GM12865 (cell line): ENCODE measurements at regions not wholly inside any gene's neighbourhood (a gene's known extent, or its start where the extent isn't known, plus 50 kb on each side); places are given as distances from the start of the nearest gene placed in this dataset.

Source experiments
- DNase-seq: peaks from one replicate; pipeline ENCODE4 v3.0.0; 2010; ENCODE audit warnings: low read depth
- H3K4me3 ChIP-seq: 2 replicates; pipeline ENCODE4 v1.5.1; 2011; ENCODE audit warnings: mild to moderate bottlenecking, low read depth, low read length, control low read depth
- TF ChIP-seq, protein P1 (sequence below): IDR thresholded peaks from 2 replicates; pipeline ENCODE4 v1.5.1; 2011; ENCODE audit warnings: low read length, control low read depth, low read depth, inconsistent platforms; ENCODE audit not compliant: insufficient read depth; ENCODE audit errors: missing control alignments

- TF ChIP-seq, protein P1, sequence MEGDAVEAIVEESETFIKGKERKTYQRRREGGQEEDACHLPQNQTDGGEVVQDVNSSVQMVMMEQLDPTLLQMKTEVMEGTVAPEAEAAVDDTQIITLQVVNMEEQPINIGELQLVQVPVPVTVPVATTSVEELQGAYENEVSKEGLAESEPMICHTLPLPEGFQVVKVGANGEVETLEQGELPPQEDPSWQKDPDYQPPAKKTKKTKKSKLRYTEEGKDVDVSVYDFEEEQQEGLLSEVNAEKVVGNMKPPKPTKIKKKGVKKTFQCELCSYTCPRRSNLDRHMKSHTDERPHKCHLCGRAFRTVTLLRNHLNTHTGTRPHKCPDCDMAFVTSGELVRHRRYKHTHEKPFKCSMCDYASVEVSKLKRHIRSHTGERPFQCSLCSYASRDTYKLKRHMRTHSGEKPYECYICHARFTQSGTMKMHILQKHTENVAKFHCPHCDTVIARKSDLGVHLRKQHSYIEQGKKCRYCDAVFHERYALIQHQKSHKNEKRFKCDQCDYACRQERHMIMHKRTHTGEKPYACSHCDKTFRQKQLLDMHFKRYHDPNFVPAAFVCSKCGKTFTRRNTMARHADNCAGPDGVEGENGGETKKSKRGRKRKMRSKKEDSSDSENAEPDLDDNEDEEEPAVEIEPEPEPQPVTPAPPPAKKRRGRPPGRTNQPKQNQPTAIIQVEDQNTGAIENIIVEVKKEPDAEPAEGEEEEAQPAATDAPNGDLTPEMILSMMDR = no peak
- DNase-seq = no peak
- H3K4me3 ChIP-seq = no peak overlapping the region
Measured at GRCh38 chr15:50820808-50821382, 55.4 kb upstream of the SPPL2A start.

- H3K4me3 ChIP-seq = no peak overlapping the region
- no peak for DNase-seq
- TF ChIP-seq, protein P1 = no peak
Measured at GRCh38 chr15:50819344-50819743, 53.8 kb upstream of the SPPL2A start.

DNA sequence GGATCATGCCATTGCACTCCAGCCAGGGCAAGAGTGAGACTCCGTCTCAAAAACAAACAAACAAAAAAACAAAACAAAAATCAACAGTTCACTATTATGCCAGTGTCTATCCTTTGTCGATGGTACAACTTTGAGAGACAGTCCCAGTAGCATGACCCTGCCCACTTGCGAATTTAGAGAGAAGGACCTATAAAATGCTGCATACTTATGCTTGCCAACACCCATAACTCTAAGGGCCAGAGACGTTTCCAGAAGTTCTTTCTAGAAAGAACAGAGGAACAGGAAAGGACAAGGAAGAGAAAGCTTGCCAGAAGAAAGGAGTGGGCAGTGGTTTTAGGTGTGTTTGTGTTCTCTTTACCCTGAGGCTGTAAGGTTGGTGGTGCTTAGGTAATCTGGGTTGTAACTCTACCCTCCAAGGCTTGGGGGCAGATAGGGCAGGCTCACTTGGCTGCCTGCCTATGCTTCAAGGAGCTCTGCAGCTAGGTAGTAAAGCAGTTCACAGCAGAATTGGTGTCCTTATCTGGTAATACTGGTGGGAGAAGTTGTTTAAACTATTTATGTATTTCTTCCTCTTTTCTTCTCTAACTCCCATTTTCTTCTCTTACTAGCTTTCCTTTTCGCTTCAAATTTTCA is 50.6 kb upstream of the SPPL2A start:
- no peak overlapping the region for H3K4me3 ChIP-seq
- TF ChIP-seq, protein P1 = no peak
- no peak for DNase-seq
